HepG2 (cell line): ENCODE measurements at regions not wholly inside any gene's neighbourhood (a gene's known extent, or its start where the extent isn't known, plus 50 kb on each side); places are given as distances from the start of the nearest gene placed in this dataset.

ENCODE experiments used
- ATAC-seq: fragments of 200-7000 bp; cut with Tn5 transposase; 3 replicates; pipeline ENCODE4 v1.9.1; 2020; ENCODE audit warnings: mild to moderate bottlenecking, moderate library complexity
- BruUV-seq: library from RNA; stranded (reverse); fragments of 400-500 nt; replicated peaks from 2 replicates; lab custom pipeline; 2021; lab: Mats Ljungman, UMichigan
- CTCF ChIA-PET: fragments of 300-600 bp; formaldehyde crosslinking; extraction: SDS; loops from one replicate; lab custom pipeline; 2021; ENCODE audit warnings: low total read pairs, inconsistent platforms, low intra/inter-chr PET ratio; lab: Yijun Ruan, JAX
- POLR2A ChIA-PET: fragments of 350-600 bp; sonication (Branson Sonifier 250); formaldehyde crosslinking; loops from one replicate; lab custom pipeline; 2020; ENCODE audit warnings: antibody characterized with exemption, inconsistent platforms; lab: Yijun Ruan, JAX
- DNase-seq: peaks from one replicate; pipeline ENCODE4 v3.0.0-alpha.2; 2015; ENCODE audit warnings: low spot score
- FAIRE-seq: peaks from 3 replicates; lab custom pipeline; 2011; peaks lifted over from hg19 to GRCh38; lab: Jason Lieb, UNC
- H2AFZ ChIP-seq: one replicate; pipeline ENCODE4 v1.6.1; 2011; ENCODE audit warnings: low read length, inconsistent platforms
- H3K27ac ChIP-seq: fragments of 300-600 bp; 3 replicates; pipeline ENCODE4 v1.8.0; 2011; ENCODE audit warnings: mixed run types, mild to moderate bottlenecking, mixed read lengths, low read length, inconsistent platforms; ENCODE audit not compliant: insufficient read depth; ENCODE audit errors: extremely low read length
- H3K27me3 ChIP-seq, 2 experiments: fragments of 200-600 bp in 1 of 2; 2 replicates in 1 of 2; 3 replicates in 1 of 2; pipeline versions ENCODE4 v1.6.0 to v1.8.0; 2011; ENCODE audit warnings: low read length in 2 of 2, mild to moderate bottlenecking in 2 of 2, moderate library complexity in 2 of 2, inconsistent platforms in 1 of 2; ENCODE audit not compliant: insufficient read depth in 2 of 2, control insufficient read depth in 1 of 2
- H3K36me3 ChIP-seq, 2 experiments: fragments of 200-600 bp in 1 of 2; replicated peaks in 1 of 2; 2 replicates in 1 of 2; 3 replicates in 1 of 2; pipeline versions ENCODE4 v1.5.1 to v1.8.0; 2011; ENCODE audit warnings: low read length in 2 of 2, inconsistent platforms in 1 of 2; ENCODE audit not compliant: insufficient read depth in 2 of 2, control insufficient read depth in 1 of 2
- H3K4me1 ChIP-seq: 2 replicates; pipeline ENCODE4 v1.5.1; 2012; ENCODE audit warnings: low read length, inconsistent platforms; ENCODE audit not compliant: insufficient read depth
- H3K4me2 ChIP-seq: 2 replicates; pipeline ENCODE4 v1.6.0; 2011; ENCODE audit warnings: low read depth, low read length, inconsistent platforms
- H3K4me3 ChIP-seq, 3 experiments: fragments of 200-600 bp in 1 of 3; sonication (generic), shearing (Covaris generic) in 1 of 3; replicated peaks in 1 of 3; 2 replicates each; pipeline ENCODE4 v1.5.1; 2011 to 2016; ENCODE audit warnings: low read length in 3 of 3, inconsistent platforms in 2 of 3, low read depth in 2 of 3, mild to moderate bottlenecking in 2 of 3, control low read depth in 1 of 3, mixed read lengths in 1 of 3; ENCODE audit not compliant: insufficient read depth in 1 of 3
- H3K79me2 ChIP-seq: one replicate; pipeline ENCODE4 v1.6.1; 2011; ENCODE audit warnings: low read length, inconsistent platforms; ENCODE audit not compliant: insufficient read depth
- H3K9ac ChIP-seq: 2 replicates; pipeline ENCODE4 v1.6.0; 2011; ENCODE audit warnings: mild to moderate bottlenecking, low read depth, low read length, inconsistent platforms; ENCODE audit not compliant: insufficient read depth
- H3K9me3 ChIP-seq: 2 replicates; pipeline ENCODE4 v1.5.1; 2012; ENCODE audit warnings: mild to moderate bottlenecking, low read length
- H4K20me1 ChIP-seq: 2 replicates; pipeline ENCODE4 v1.6.0; 2011; ENCODE audit warnings: inconsistent platforms, mild to moderate bottlenecking, low read length, moderate library complexity; ENCODE audit not compliant: insufficient read depth
- HBP1 ChIP-seq: IDR thresholded peaks from 2 replicates; pipeline ENCODE4 v1.6.1; 2016; ENCODE audit warnings: low read depth, control low read depth
- KDM4B ChIP-seq: sonication (generic); formaldehyde crosslinking; IDR thresholded peaks from 2 replicates; pipeline ENCODE4 v1.4.0; 2020; ENCODE audit warnings: missing genetic modification reagents
- MIER2 ChIP-seq: IDR thresholded peaks from 2 replicates; pipeline ENCODE4 v1.6.1; 2016; ENCODE audit warnings: missing biosample characterization, missing genetic modification reagents
- NFRKB ChIP-seq: fragments of 450-650 bp; IDR thresholded peaks from 2 replicates; pipeline ENCODE4 v1.6.1; 2017
- RBM22 ChIP-seq: fragments of 200-400 bp; formaldehyde crosslinking; optimal IDR thresholded peaks from 2 replicates; pipeline ENCODE3; 2017; ENCODE audit warnings: mild to moderate bottlenecking, low read length, moderate library complexity
- RXRB ChIP-seq: IDR thresholded peaks from 2 replicates; pipeline ENCODE4 v1.6.1; 2016; ENCODE audit warnings: borderline replicate concordance, missing genetic modification reagents, missing compliant biosample characterization
- SIN3A ChIP-seq: IDR thresholded peaks from 2 replicates; pipeline ENCODE4 v1.6.1; 2011; ENCODE audit warnings: low read depth, mild to moderate bottlenecking, control low read depth, low read length, borderline replicate concordance
- SNAPC4 ChIP-seq: sonication (generic); formaldehyde crosslinking; IDR thresholded peaks from 2 replicates; pipeline ENCODE4 v1.4.0; 2020; ENCODE audit warnings: mild to moderate bottlenecking, missing genetic modification reagents
- SP5 ChIP-seq: IDR thresholded peaks from 2 replicates; pipeline ENCODE4 v1.6.1; 2016; ENCODE audit warnings: low read depth, borderline replicate concordance
- SRY ChIP-seq: sonication (generic); formaldehyde crosslinking; IDR thresholded peaks from 2 replicates; pipeline ENCODE4 v1.8.0; 2022; ENCODE audit warnings: mild to moderate bottlenecking, missing genetic modification reagents
- TFDP2 ChIP-seq: sonication (generic); formaldehyde crosslinking; IDR thresholded peaks from 2 replicates; pipeline ENCODE4 v1.4.0; 2020; ENCODE audit warnings: missing genetic modification reagents
- TOE1 ChIP-seq: sonication (generic); formaldehyde crosslinking; IDR thresholded peaks from 2 replicates; pipeline ENCODE4 v1.4.0; 2020; ENCODE audit warnings: mild to moderate bottlenecking, missing genetic modification reagents
- U2AF1 ChIP-seq: fragments of 200-400 bp; formaldehyde crosslinking; optimal IDR thresholded peaks from 2 replicates; pipeline ENCODE3; 2017; ENCODE audit warnings: mild to moderate bottlenecking, low read depth, low read length
- ZNF317 ChIP-seq: sonication (generic); formaldehyde crosslinking; IDR thresholded peaks from 2 replicates; pipeline ENCODE4 v1.5.0; 2020; ENCODE audit warnings: mild to moderate bottlenecking, missing genetic modification reagents
- ZNF546 ChIP-seq: sonication (generic); formaldehyde crosslinking; conservative IDR thresholded peaks from 2 replicates; pipeline ENCODE4 v1.8.1; 2023; ENCODE audit warnings: mild to moderate bottlenecking, missing genetic modification reagents
- WGBS: methylation state at CpG from one replicate; pipeline ENCODE4 v1.1.6; 2017; ENCODE audit warnings: low lambda C conversion rate; 5-methylcytosine and 5-hydroxymethylcytosine counted together
- in situ Hi-C: cut with HindIII; loops from 2 replicates; pipeline ENCODE4 v1.10.0; 2017; ENCODE audit warnings: low pct_unique_long_range_greater_than_20kb; ENCODE audit not compliant: extremely low pct_ligation_motif_present
- intact Hi-C: fragments of 100-400 bp; cut with micrococcal nuclease; formaldehyde crosslinking; loops from one replicate; pipeline ENCODE4 v1.10.0; 2022; ENCODE audit not compliant: unreplicated experiment

GRCh38 chr18:22349966-22350365 lies 67.7 kb downstream of the CTAGE1 start:
- ChIA-PET CTCF (no interaction called here), POLR2A (no interaction called here)
- Histone ChIP-seq H3K9ac (no peak overlapping the region), H3K79me2 (no peaks in the 10 kb centered on the region), H4K20me1 (no peaks in the 10 kb centered on the region), H2AFZ (no peak overlapping the region), H3K4me1 (peaks cover 16% of the 10 kb centered on the region; the same call in 1 of the 2 replicates), H3K27me3 (peaks cover 0 to 37% of the 10 kb centered on the region in 2 experiments; a peak in 1 of 5 replicates), H3K4me3 (no peak overlapping the region), H3K27ac (no peak overlapping the region), H3K9me3 (no peaks in the 10 kb centered on the region), H3K4me2 (no peak overlapping the region), H3K36me3 (no peaks in the 10 kb centered on the region)
- BruUV-seq = no TSS peak
- WGBS = 30% methylated on average over 8 of the region's 8 CpGs
- ATAC-seq = no peak
- TF ChIP-seq KDM4B (CRISPR knock-in tag) = no peak
- TF ChIP-seq RXRB (CRISPR knock-in tag) = no peak
- TF ChIP-seq ZNF317 (CRISPR knock-in tag) = no peak
- TF ChIP-seq U2AF1 = no peak
- no peak for TF ChIP-seq SP5
- TF ChIP-seq SIN3A = no peak
- no peak for TF ChIP-seq TOE1 (CRISPR knock-in tag)
- no peak for TF ChIP-seq TFDP2
- TF ChIP-seq MIER2 = no peak
- TF ChIP-seq HBP1 (CRISPR knock-in tag) = no peak
- TF ChIP-seq NFRKB = no peak
- no peak for TF ChIP-seq RBM22
- no peak for TF ChIP-seq SNAPC4 (CRISPR knock-in tag)
- TF ChIP-seq SRY (CRISPR knock-in tag) = no peak
- TF ChIP-seq ZNF546 (CRISPR knock-in tag) = no peak
- in situ Hi-C loops (no loop called here), intact Hi-C loops (no loop called here)
- no peak for FAIRE-seq
- DNase-seq = no peak
